Jurkat, Clone E6-1 (cell line): ENCODE measurements at regions not wholly inside any gene's neighbourhood (a gene's known extent, or its start where the extent isn't known, plus 50 kb on each side); places are given as distances from the start of the nearest gene placed in this dataset.
A peak's percentile ranks its signal among the peaks of the same experiment; 100 is the strongest.

ENCODE experiments used
- DNase-seq: peaks from one replicate; pipeline ENCODE4 v3.0.0-alpha.2; 2011; ENCODE audit warnings: low read depth, low spot score
- H3K4me3 ChIP-seq: 2 replicates; pipeline ENCODE4 v1.5.1; 2011; ENCODE audit warnings: mild to moderate bottlenecking, low read length, control low read depth, moderate library complexity

- no peak overlapping the region for H3K4me3 ChIP-seq
- no peak for DNase-seq
These were observed 151.1 kb upstream of the HNMT start for GRCh38 chr2:137813176-137813575.

GRCh38 chr2:137817058-137817457 is 147.2 kb upstream of the HNMT start:
- DNase-seq: no peak
- H3K4me3 ChIP-seq: no peak overlapping the region

- no peak for DNase-seq
- no peak overlapping the region for H3K4me3 ChIP-seq
These were observed 141.1 kb upstream of the HNMT start for GRCh38 chr2:137823196-137823595.

- no peak for DNase-seq
- no peak overlapping the region for H3K4me3 ChIP-seq
These were observed 139.8 kb upstream of the HNMT start for GRCh38 chr2:137824501-137824900.

- no peak for DNase-seq
- no peak overlapping the region for H3K4me3 ChIP-seq
These were observed 137.6 kb upstream of the HNMT start for GRCh38 chr2:137826373-137827372.

GRCh38 chr2:137828624-137829023 is 135.6 kb upstream of the HNMT start:
- no peak overlapping the region for H3K4me3 ChIP-seq
- DNase-seq: no peak

- no peak overlapping the region for H3K4me3 ChIP-seq
- no peak for DNase-seq
These were observed 135.0 kb upstream of the HNMT start for GRCh38 chr2:137829251-137829650.

GRCh38 chr2:137834760-137835379 is 129.4 kb upstream of the HNMT start:
- DNase-seq: no peak
- H3K4me3 ChIP-seq: no peak overlapping the region

GRCh38 chr2:137836671-137837070 is 127.6 kb upstream of the HNMT start:
- H3K4me3 ChIP-seq: no peak overlapping the region
- DNase-seq: no peak

- H3K4me3 ChIP-seq: no peak overlapping the region
- DNase-seq: no peak
These were observed 126.4 kb upstream of the HNMT start for GRCh38 chr2:137837830-137838229.

GRCh38 chr2:137838255-137839092 is 125.8 kb upstream of the HNMT start:
- DNase-seq: peak; percentile 35
- H3K4me3 ChIP-seq: no peak overlapping the region

- no peak for DNase-seq
- H3K4me3 ChIP-seq: no peak overlapping the region
These were observed 121.8 kb upstream of the HNMT start for GRCh38 chr2:137842430-137842829.

- H3K4me3 ChIP-seq: no peak overlapping the region
- no peak for DNase-seq
These were observed 121.3 kb upstream of the HNMT start for GRCh38 chr2:137842952-137843351.

GRCh38 chr2:137845422-137845821 is 118.9 kb upstream of the HNMT start:
- H3K4me3 ChIP-seq: no peak overlapping the region
- no peak for DNase-seq

GRCh38 chr2:137846993-137847392 is 117.3 kb upstream of the HNMT start:
- no peak for DNase-seq
- no peak overlapping the region for H3K4me3 ChIP-seq

- no peak overlapping the region for H3K4me3 ChIP-seq
- no peak for DNase-seq
These were observed 116.8 kb upstream of the HNMT start for GRCh38 chr2:137847443-137847842.

GRCh38 chr2:137857881-137858280 is 106.4 kb upstream of the HNMT start:
- no peak overlapping the region for H3K4me3 ChIP-seq

GRCh38 chr2:137862651-137863050 is 101.6 kb upstream of the HNMT start:
- no peak for DNase-seq

More at GRCh38 chr2:137857881-137858280, 106.4 kb upstream of the HNMT start:
- DNase-seq: no peak

GRCh38 chr2:137865954-137866540 is 98.2 kb upstream of the HNMT start:
- DNase-seq: peak; percentile 35
- H3K4me3 ChIP-seq: no peak overlapping the region

More at GRCh38 chr2:137862651-137863050, 101.6 kb upstream of the HNMT start:
- no peak overlapping the region for H3K4me3 ChIP-seq
